DOHH2 (cell line): ENCODE measurements at regions not wholly inside any gene's neighbourhood (a gene's known extent, or its start where the extent isn't known, plus 50 kb on each side); places are given as distances from the start of the nearest gene placed in this dataset.

Experiments used
- H3F3A ChIP-seq: fragments of 200-600 bp; sonication (generic), shearing (Covaris generic); 2 replicates; pipeline ENCODE4 v1.6.0; 2016; ENCODE audit warnings: antibody characterized with exemption, mild to moderate bottlenecking; ENCODE audit not compliant: control insufficient read depth, insufficient read depth
- H3K27ac ChIP-seq: fragments of 200-600 bp; sonication (generic); 2 replicates; pipeline ENCODE4 v1.5.1; 2014; ENCODE audit warnings: low read depth, mild to moderate bottlenecking, low read length, moderate library complexity
- H3K27me3 ChIP-seq: fragments of 200-600 bp; sonication (generic); 2 replicates; pipeline ENCODE4 v1.6.1; 2014; ENCODE audit warnings: mild to moderate bottlenecking, low read length, mixed read lengths; ENCODE audit not compliant: control insufficient read depth
- H3K36me3 ChIP-seq: fragments of 200-600 bp; sonication (generic); 2 replicates; pipeline ENCODE4 v1.6.1; 2014; ENCODE audit warnings: mild to moderate bottlenecking, low read length, moderate library complexity, mixed read lengths; ENCODE audit not compliant: control insufficient read depth
- H3K4me1 ChIP-seq: fragments of 200-600 bp; sonication (generic); 2 replicates; pipeline ENCODE4 v1.6.1; 2014; ENCODE audit warnings: mild to moderate bottlenecking, low read length, mixed read lengths; ENCODE audit not compliant: control insufficient read depth
- H3K4me2 ChIP-seq: fragments of 200-600 bp; sonication (generic); 2 replicates; pipeline ENCODE4 v1.6.0; 2014; ENCODE audit warnings: mild to moderate bottlenecking, low read length, moderate library complexity
- H3K4me3 ChIP-seq: fragments of 200-600 bp; sonication (generic); 2 replicates; pipeline ENCODE4 v1.5.1; 2014; ENCODE audit warnings: mild to moderate bottlenecking, low read length, mixed read lengths
- H3K79me2 ChIP-seq: fragments of 200-600 bp; sonication (generic); 2 replicates; pipeline ENCODE4 v1.6.1; 2014; ENCODE audit warnings: mild to moderate bottlenecking, low read length, mixed read lengths; ENCODE audit not compliant: control insufficient read depth
- H3K9me2 ChIP-seq: fragments of 200-600 bp; sonication (generic); replicated peaks from 2 replicates; pipeline ENCODE4 v1.6.1; 2014; ENCODE audit warnings: mild to moderate bottlenecking, low read length, mixed read lengths; ENCODE audit not compliant: control insufficient read depth
- H3K9me3 ChIP-seq: fragments of 200-600 bp; sonication (generic); 2 replicates; pipeline ENCODE4 v1.6.1; 2014; ENCODE audit warnings: antibody characterized with exemption, low read length, mixed read lengths; ENCODE audit not compliant: control insufficient read depth, insufficient read depth
- H4K20me1 ChIP-seq: fragments of 200-600 bp; sonication (generic); 2 replicates; pipeline ENCODE4 v1.6.0; 2014; ENCODE audit warnings: low read depth, mild to moderate bottlenecking, antibody characterized with exemption, low read length, moderate library complexity; ENCODE audit not compliant: control insufficient read depth, insufficient read depth
- CTCF ChIP-seq: fragments of 200-600 bp; sonication (generic); IDR thresholded peaks from one replicate; pipeline ENCODE4 v1.5.1; 2014; ENCODE audit warnings: antibody characterized with exemption, mild to moderate bottlenecking, low read depth, low read length; ENCODE audit not compliant: poor library complexity, severe bottlenecking
- EZH2phosphoT487 ChIP-seq: fragments of 200-600 bp; sonication (generic); IDR thresholded peaks from 2 replicates; pipeline ENCODE4 v1.6.1; 2017; ENCODE audit warnings: borderline replicate concordance, mild to moderate bottlenecking, antibody characterized with exemption, low read length, moderate library complexity, mixed read lengths

GRCh38 chr3:76627236-76627635 is 412.7 kb upstream of the ROBO2 start:
- TF ChIP-seq CTCF, result no peak
- TF ChIP-seq EZH2phosphoT487, result no peak

GRCh38 chr3:76631251-76631650 is 408.6 kb upstream of the ROBO2 start:
- Histone ChIP-seq H3K4me2 (no peak overlapping the region), H3K4me3 (no peak overlapping the region), H3K4me1 (no peaks in the 10 kb centered on the region), H3K9me2 (no peaks in the 10 kb centered on the region), H3F3A (no peaks in the 10 kb centered on the region), H3K27me3 (no peaks in the 10 kb centered on the region), H3K27ac (no peak overlapping the region), H3K36me3 (no peaks in the 10 kb centered on the region), H3K9me3 (no peaks in the 10 kb centered on the region), H4K20me1 (no peaks in the 10 kb centered on the region), H3K79me2 (no peaks in the 10 kb centered on the region)
- TF ChIP-seq CTCF (no peak), EZH2phosphoT487 (no peak)

More at GRCh38 chr3:76627236-76627635, 412.7 kb upstream of the ROBO2 start:
- no peaks in the 10 kb centered on the region for H3K36me3 ChIP-seq
- no peak overlapping the region for H3K27ac ChIP-seq
- no peaks in the 10 kb centered on the region for H3K79me2 ChIP-seq
- no peaks in the 10 kb centered on the region for H3K4me1 ChIP-seq
- no peaks in the 10 kb centered on the region for H3K9me3 ChIP-seq
- no peak overlapping the region for H3K4me3 ChIP-seq
- no peak overlapping the region for H3K4me2 ChIP-seq
- no peaks in the 10 kb centered on the region for H3K27me3 ChIP-seq
- no peaks in the 10 kb centered on the region for H3F3A ChIP-seq
- no peaks in the 10 kb centered on the region for H4K20me1 ChIP-seq
- H3K9me2 ChIP-seq, result no peaks in the 10 kb centered on the region

- Histone ChIP-seq H3K79me2 (no peaks in the 10 kb centered on the region), H3K27me3 (no peaks in the 10 kb centered on the region), H4K20me1 (no peaks in the 10 kb centered on the region), H3K9me3 (no peaks in the 10 kb centered on the region), H3K27ac (no peak overlapping the region), H3K9me2 (no peaks in the 10 kb centered on the region), H3K4me2 (no peak overlapping the region), H3K4me3 (no peak overlapping the region), H3K4me1 (no peaks in the 10 kb centered on the region), H3K36me3 (no peaks in the 10 kb centered on the region), H3F3A (no peaks in the 10 kb centered on the region)
- no peak for TF ChIP-seq EZH2phosphoT487
- TF ChIP-seq CTCF, result no peak
Measured at GRCh38 chr3:76638006-76638405, 401.9 kb upstream of the ROBO2 start.
